SW 1271 (cell line): ENCODE measurements at regions not wholly inside any gene's neighbourhood (a gene's known extent, or its start where the extent isn't known, plus 50 kb on each side); places are given as distances from the start of the nearest gene placed in this dataset.
"Not testable (repeated sequence)": the region's sequence is repeated elsewhere in the genome, so short reads cannot be mapped to it uniquely, and the experiment has no call there.

Experiments used
- DNase-seq, 2 experiments: peaks; one replicate each; lab custom pipeline; 2025; lab: John Stamatoyannopoulos, UW

DNA sequence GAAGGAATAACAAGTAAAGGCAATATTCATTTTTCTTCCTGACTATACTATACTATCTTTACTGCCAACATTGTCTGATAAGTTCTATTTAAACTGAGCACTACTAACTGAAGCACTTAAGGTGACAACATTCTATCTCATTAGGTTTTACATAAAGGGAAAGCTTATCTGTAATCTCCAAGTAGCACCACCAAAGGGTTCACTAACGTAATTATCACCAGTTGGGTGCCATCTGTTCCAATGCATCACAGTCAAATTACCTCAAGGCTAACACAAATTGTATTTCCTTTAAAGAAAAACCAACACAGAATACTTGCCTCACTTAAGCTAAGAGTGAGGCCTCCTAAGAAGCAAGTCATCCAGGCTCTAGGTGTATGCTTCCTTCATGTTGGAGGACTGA is 453.8 kb downstream of the RAP2B start:
- DNase-seq, result no peak

DNA sequence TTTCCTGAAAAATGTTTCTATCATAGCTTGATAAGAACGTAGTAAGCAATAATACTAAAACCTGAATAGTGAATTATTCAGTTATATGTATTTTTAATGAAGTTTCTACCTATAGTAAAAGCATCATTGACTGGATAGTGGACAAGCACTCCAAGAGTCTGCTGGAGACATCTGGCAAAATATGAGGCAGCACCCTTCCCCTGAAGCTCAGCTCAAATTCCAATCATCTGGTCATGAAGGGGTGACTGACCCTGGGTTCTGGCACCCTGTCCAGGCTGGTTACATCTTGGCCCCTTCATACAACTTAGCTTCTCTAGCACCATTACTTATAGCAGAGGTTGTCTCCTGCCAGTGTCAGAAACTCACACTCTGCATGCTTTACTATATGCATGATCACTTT is 455.4 kb downstream of the RAP2B start:
- no peak for DNase-seq

DNA sequence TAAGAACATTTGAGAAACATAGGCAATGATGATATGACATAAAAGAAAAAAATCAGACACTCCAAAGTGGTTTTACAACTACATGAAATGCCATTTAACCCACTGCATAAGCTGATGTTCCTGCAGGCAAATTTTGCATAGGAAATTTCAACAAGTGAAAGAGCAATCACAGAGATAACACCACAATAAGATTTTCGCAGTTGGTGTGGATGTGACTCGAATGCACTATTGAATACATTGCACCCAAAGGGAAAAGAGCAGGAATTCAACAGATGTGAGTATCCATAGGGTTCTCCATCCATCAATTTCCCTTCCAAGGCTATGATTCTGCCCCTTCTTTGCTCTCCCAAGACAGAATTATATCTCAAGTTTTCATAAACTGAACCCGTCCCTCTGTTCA is 456.1 kb downstream of the RAP2B start:
- DNase-seq, result no peak

DNA sequence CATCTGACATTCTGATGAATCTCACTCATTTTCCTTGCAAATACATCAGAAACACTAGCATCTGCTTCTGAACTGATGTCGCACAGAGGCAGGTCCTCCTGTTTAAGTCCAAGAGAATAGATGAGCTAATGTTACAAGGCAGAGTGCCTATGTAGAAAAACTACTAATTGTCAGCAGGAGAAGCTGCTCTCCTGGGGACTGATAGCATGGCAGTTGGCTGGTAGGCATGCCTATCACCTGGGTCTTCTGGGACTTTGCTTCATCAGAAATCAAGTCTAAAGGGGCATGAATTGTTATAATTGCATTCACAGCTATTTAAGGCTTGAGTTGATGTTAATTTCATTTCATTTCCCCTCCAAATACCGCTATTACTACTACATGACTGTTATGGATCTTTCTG is 457.2 kb downstream of the RAP2B start:
- no peak for DNase-seq

DNA sequence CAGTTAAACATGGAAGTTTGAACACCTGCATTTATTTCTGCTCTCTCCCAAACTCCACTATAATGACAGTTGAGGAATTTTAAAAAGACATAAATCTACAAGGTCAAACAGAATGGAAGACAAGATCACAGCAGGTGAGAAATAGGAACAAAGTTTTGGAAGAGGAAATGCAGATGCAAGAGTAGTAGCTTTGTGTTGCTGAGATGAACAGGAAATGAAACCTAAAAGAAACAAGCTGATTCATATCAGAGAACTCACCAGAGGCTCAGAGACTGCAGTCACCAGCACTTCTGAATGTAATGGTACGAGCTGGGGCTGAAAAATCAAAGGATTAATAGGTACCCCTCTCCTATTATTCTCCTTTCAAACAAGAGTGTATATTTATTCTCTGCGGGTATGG is 459.9 kb downstream of the RAP2B start:
- no peak for DNase-seq

GRCh38 chr3:153623834-153624233 is 461.8 kb downstream of the RAP2B start:
- no peak for DNase-seq

GRCh38 chr3:153624310-153625030 is 462.4 kb downstream of the RAP2B start:
- DNase-seq, result no peak

DNA sequence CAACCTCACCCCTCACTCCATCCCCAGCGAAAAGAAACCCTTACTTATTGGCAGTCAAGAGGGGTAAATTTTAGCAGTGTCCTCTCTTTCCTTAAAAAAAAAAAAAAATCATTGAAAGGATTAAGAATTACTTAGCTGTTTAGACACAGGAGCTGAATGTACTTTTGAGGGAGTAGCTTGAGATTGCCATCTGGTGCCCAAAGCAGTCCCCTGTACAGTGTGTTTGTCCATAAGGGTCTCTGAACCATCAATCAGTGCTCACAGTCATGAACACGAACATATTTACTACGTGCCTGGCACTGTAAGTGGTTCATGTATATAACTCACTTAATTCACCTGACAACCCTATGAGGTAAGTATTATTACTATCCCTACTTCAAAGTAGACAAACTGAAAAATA is 463.5 kb downstream of the RAP2B start:
- no peak for DNase-seq

DNA sequence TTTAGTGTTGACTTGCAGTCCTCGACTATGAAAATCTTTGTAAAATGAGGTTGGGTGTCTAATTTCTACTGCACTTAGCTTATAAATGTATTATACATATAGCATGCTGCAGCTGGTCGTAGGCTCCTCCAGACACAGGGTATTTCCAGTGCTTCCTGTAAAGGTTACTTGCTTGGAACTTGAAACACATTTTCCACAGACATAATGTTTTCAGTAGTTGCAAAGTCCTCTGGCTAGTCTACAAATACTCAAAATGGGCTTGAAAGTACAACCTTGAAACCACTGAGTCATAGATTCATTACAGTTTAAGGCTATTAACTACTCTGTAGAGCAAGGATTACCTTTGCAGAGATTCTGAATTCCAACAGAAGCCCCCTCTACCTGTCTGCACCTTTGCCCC is 464.1 kb downstream of the RAP2B start:
- no peak for DNase-seq

DNA sequence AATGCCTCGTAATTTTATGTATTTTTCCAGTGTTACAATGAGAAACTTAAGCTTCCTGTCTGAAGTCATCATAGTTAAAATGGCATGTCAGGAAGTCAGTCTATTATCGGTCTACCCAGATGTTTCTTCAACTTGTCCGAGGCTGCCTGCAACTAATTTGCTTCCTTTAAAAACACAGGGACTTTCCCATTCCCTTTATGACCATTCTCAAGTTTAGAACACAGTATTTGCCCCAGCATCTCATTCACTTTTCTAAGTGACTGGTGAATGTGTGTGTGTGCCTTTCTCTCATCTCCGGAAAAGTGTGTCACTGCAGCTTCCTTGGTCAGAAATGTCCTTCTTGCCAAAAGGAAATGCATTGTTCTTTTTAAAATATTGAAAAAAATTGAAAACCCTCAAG is 466.6 kb downstream of the RAP2B start:
- no peak for DNase-seq

- DNase-seq, result no peak
These were observed 467.1 kb downstream of the RAP2B start for GRCh38 chr3:153629148-153629547.

DNA sequence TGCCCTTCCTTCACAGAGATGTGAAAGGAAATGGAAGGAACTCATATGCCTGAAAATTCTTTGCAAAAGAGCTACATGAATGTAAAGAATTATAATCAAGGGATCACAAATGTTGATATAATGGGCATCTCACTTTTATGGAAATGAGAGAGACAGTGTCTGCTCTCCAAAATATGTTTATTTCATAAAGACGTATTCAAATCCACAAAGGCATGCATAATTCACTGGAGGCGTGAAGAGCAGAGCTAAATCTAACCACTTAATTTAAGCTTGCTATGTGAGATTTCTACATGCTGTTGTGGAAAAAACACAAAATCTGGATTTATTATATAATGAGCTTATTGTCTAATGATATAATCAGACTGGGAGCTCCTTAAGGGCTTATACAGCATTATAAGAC is 469.1 kb downstream of the RAP2B start:
- DNase-seq, result no peak

DNA sequence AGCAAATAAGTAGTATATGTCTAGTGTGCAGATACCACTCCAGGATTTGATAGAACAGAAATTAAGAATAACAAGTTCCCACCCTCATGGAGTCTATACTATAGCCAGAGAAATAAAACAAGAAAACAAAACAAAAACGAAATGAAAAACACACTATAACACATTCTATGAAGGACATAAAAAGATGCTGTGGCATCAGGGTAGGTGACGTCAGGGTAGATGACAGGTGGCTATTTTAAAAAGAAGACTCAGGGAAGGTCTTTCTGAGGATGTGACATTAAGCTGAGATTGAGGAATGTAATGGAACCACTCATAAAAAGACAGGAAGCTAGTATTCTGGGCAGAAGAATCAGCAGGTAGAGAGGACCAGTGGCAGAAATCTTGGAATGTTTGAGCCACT is 469.6 kb downstream of the RAP2B start:
- DNase-seq, result no peak

GRCh38 chr3:153633407-153633806 is 471.4 kb downstream of the RAP2B start:
- DNase-seq, result no peak

- DNase-seq, result no peak
These were observed 472.7 kb downstream of the RAP2B start for GRCh38 chr3:153634683-153635082.

DNA sequence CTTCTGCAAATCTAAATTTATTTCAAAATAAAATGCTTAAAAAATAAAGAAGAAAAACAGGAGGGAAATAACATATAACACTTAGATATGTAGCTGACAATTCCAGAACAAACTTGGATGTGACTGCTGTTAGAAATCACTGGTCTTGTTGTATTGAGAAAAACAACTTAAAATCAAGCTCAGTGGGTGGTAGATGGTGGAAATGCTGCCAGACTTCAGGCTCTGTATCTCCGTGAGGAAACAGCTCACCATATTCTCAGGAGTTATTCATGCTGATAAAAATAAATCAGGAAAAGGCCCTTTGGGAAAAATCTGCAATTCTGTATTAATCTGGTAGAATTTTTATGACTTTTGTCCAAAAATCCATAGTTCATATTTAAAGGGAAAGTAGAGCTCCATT is 477.6 kb downstream of the RAP2B start:
- DNase-seq, result no peak

DNA sequence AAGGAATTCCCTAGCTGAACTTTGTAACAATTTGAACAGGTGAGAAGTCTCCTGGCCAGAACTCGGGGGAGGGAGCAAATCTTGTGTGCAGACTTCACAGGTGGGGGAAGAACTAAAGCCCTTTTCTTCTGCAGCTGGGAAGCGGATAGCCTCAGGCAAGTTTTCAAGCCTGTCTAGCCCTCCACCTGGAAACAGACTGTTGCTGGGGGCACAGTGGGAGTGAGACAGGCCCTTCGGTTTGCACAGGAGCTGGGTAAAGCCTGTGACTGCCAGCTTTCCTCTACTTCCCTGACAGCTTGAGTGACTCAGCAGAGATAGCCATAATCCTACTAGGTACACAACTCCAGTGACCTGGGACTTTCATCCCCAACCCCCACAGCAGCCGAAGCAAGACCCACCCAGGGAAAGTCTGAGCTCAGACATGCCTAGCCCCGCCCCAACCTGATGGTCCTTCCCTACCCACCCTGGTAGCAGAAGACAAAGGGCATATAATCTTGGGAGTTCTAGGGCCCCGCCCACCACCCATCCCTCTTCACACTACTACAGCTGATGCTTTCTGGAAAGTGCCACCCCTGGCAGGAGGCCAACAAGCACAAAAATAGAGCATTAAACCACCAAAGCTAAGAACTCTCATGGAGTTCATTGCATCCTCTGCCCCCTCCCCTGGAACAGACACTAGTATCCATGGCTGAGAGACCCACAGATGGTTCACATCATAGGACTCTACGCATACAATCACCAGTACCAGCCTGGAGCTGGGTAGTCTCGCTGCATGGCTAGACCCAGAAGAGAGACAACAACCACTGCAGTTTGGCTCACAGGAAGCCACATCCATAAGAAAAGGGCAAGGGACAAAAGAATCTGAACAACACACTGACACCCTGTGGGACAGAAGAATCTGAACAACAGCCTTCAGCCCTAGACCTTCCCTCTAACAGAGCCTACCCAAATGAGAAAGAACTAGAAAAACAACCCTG is 479.0 kb downstream of the RAP2B start:
- no peak for DNase-seq

- DNase-seq, result not testable (repeated sequence)
These were observed 478.6 kb upstream of the ARHGEF26 start for GRCh38 chr3:153642576-153642975.

- DNase-seq, result not testable (repeated sequence)
These were observed 477.7 kb upstream of the ARHGEF26 start for GRCh38 chr3:153643471-153643870.

GRCh38 chr3:153649286-153649839 is 471.8 kb upstream of the ARHGEF26 start:
- no peak for DNase-seq

DNA sequence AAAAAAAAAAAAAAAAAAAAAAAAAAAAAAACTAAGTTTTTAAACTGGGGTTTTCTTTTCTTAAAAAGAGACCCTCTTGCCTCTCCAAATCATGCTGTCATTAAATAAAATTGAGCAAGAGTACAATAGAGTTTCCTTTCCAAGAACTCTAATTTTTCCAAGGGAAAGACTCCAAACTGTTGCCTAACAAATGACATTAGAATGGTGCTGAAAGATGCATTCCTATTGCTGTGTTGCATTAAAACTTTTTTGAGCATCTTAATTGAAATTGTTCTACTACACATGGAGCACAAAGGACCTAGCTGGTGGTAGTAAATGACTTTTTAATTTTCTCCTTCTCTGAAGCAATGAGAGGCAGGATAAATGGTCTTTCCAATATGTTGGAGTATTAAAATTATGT is 469.1 kb upstream of the ARHGEF26 start:
- no peak for DNase-seq

DNA sequence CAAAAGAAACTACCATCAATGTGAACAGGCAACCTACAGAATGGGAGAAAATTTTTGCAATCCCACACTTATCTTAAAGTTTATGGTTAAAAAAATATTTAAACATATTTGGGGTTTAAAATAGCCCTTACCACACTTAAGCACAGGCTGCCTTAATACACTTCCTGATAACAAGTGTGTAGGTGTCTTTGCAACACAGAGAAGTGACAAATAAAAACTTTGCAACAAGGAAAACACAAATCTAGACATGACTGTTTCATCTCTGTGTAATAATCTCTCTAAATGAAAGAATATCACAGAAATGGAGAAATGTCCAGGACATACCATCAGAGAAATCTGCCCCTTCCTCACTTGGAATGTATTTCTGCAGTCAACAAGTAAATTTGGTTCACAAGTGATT is 464.1 kb upstream of the ARHGEF26 start:
- no peak for DNase-seq

DNA sequence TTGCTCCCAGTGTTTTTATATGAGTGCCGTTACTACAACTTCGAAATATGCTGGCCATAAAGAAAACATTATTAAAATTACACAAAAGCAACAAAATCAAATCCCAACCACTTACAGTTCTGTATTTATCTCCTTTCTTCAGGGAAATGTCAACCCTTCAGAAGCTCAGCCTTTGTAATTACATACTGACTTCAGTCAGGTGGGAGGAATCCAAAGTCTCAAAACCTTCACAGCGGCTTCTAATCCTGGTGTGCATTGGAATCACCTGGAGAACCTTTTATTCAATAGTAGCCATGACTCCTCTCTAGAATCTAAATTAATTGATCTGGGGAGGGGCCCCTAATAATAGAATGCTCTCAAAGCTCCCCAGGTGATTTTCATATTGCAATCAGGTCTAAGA is 463.7 kb upstream of the ARHGEF26 start:
- DNase-seq, result no peak
